SK-N-SH (cell line): ENCODE measurements at regions not wholly inside any gene's neighbourhood (a gene's known extent, or its start where the extent isn't known, plus 50 kb on each side); places are given as distances from the start of the nearest gene placed in this dataset.

Experiments used
- EZH2phosphoT487 ChIP-seq: fragments of 200-600 bp; sonication (generic); IDR thresholded peaks from 2 replicates; pipeline ENCODE4 v1.6.1; 2017; ENCODE audit warnings: low read depth, mixed run types, mild to moderate bottlenecking, antibody characterized with exemption, moderate library complexity, borderline replicate concordance
- POLR2AphosphoS5 ChIP-seq: IDR thresholded peaks from 2 replicates; pipeline ENCODE4 v1.6.1; 2012; ENCODE audit warnings: low read depth, low read length
- RAD21 ChIP-seq: IDR thresholded peaks from 2 replicates; pipeline ENCODE4 v1.6.1; 2012; ENCODE audit warnings: mild to moderate bottlenecking, low read length
- RCOR1 ChIP-seq: fragments of 150-350 bp; IDR thresholded peaks from 2 replicates; pipeline ENCODE4 v1.6.1; 2017; ENCODE audit warnings: antibody characterized with exemption, low read length
- TF ChIP-seq, protein P1 (sequence below): fragments of 200-600 bp; sonication (generic); IDR thresholded peaks from 2 replicates; pipeline ENCODE4 v1.6.1; 2017; ENCODE audit warnings: antibody characterized with exemption, mild to moderate bottlenecking, moderate library complexity
- TF ChIP-seq, protein P2 (sequence below): IDR thresholded peaks from 2 replicates; pipeline ENCODE4; 2012
- TF ChIP-seq, protein P3 (sequence below): IDR thresholded peaks from 2 replicates; pipeline ENCODE4 v1.6.1; 2012; ENCODE audit warnings: mild to moderate bottlenecking, low read depth, low read length, moderate library complexity
- TF ChIP-seq, protein P4 (sequence below): fragments of 150-350 bp; IDR thresholded peaks from 2 replicates; pipeline ENCODE4 v1.6.1; 2017; ENCODE audit warnings: antibody characterized with exemption, low read length, low read depth, borderline replicate concordance
- TF ChIP-seq, protein P5 (sequence below): IDR thresholded peaks from 2 replicates; pipeline ENCODE4 v1.4.0; 2012; ENCODE audit warnings: low read depth

DNA sequence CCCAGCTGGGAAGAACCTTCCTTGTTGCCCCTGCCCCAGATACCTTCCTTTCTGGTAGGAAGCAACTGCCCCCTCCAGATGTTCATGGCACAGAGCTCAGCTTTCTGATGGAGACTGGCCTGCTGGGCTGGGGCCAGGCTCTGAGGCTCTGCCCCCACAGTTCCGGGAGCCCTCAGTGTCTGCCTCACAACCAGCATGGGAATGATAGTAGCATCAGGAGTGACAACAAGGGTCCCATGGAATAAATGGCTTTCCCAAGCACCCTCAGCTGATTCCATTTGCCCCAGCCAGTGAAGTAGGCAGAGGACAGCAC is 65.6 kb upstream of the IQSEC1 start:
- TF ChIP-seq, protein P1, sequence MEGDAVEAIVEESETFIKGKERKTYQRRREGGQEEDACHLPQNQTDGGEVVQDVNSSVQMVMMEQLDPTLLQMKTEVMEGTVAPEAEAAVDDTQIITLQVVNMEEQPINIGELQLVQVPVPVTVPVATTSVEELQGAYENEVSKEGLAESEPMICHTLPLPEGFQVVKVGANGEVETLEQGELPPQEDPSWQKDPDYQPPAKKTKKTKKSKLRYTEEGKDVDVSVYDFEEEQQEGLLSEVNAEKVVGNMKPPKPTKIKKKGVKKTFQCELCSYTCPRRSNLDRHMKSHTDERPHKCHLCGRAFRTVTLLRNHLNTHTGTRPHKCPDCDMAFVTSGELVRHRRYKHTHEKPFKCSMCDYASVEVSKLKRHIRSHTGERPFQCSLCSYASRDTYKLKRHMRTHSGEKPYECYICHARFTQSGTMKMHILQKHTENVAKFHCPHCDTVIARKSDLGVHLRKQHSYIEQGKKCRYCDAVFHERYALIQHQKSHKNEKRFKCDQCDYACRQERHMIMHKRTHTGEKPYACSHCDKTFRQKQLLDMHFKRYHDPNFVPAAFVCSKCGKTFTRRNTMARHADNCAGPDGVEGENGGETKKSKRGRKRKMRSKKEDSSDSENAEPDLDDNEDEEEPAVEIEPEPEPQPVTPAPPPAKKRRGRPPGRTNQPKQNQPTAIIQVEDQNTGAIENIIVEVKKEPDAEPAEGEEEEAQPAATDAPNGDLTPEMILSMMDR, result no peak
- TF ChIP-seq, protein P2, sequence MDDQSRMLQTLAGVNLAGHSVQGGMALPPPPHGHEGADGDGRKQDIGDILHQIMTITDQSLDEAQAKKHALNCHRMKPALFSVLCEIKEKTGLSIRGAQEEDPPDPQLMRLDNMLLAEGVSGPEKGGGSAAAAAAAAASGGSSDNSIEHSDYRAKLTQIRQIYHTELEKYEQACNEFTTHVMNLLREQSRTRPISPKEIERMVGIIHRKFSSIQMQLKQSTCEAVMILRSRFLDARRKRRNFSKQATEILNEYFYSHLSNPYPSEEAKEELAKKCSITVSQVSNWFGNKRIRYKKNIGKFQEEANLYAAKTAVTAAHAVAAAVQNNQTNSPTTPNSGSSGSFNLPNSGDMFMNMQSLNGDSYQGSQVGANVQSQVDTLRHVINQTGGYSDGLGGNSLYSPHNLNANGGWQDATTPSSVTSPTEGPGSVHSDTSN, result no peak
- TF ChIP-seq, protein P3, sequence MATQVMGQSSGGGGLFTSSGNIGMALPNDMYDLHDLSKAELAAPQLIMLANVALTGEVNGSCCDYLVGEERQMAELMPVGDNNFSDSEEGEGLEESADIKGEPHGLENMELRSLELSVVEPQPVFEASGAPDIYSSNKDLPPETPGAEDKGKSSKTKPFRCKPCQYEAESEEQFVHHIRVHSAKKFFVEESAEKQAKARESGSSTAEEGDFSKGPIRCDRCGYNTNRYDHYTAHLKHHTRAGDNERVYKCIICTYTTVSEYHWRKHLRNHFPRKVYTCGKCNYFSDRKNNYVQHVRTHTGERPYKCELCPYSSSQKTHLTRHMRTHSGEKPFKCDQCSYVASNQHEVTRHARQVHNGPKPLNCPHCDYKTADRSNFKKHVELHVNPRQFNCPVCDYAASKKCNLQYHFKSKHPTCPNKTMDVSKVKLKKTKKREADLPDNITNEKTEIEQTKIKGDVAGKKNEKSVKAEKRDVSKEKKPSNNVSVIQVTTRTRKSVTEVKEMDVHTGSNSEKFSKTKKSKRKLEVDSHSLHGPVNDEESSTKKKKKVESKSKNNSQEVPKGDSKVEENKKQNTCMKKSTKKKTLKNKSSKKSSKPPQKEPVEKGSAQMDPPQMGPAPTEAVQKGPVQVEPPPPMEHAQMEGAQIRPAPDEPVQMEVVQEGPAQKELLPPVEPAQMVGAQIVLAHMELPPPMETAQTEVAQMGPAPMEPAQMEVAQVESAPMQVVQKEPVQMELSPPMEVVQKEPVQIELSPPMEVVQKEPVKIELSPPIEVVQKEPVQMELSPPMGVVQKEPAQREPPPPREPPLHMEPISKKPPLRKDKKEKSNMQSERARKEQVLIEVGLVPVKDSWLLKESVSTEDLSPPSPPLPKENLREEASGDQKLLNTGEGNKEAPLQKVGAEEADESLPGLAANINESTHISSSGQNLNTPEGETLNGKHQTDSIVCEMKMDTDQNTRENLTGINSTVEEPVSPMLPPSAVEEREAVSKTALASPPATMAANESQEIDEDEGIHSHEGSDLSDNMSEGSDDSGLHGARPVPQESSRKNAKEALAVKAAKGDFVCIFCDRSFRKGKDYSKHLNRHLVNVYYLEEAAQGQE, result no peak
- TF ChIP-seq POLR2AphosphoS5 (no peak), RAD21 (no peak), RCOR1 (no peak), EZH2phosphoT487 (no peak)
- TF ChIP-seq, protein P4, sequence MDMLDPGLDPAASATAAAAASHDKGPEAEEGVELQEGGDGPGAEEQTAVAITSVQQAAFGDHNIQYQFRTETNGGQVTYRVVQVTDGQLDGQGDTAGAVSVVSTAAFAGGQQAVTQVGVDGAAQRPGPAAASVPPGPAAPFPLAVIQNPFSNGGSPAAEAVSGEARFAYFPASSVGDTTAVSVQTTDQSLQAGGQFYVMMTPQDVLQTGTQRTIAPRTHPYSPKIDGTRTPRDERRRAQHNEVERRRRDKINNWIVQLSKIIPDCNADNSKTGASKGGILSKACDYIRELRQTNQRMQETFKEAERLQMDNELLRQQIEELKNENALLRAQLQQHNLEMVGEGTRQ, result no peak
- TF ChIP-seq, protein P5, sequence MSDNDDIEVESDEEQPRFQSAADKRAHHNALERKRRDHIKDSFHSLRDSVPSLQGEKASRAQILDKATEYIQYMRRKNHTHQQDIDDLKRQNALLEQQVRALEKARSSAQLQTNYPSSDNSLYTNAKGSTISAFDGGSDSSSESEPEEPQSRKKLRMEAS, result no peak
